Fibroblast of gingiva (primary cell): ENCODE measurements at regions not wholly inside any gene's neighbourhood (a gene's known extent, or its start where the extent isn't known, plus 50 kb on each side); places are given as distances from the start of the nearest gene placed in this dataset.
"Not testable (repeated sequence)": the region's sequence is repeated elsewhere in the genome, so short reads cannot be mapped to it uniquely, and the experiment has no call there.

ENCODE experiments used
- DNase-seq: peaks from one replicate; pipeline ENCODE4 v3.0.0-alpha.2; 2011; ENCODE audit warnings: low read depth

- DNase-seq = no peak
Observed at GRCh38 chr1:48084826-48085225, 87.6 kb upstream of the TRABD2B start.

GRCh38 chr1:48082271-48082962 lies 85.2 kb upstream of the TRABD2B start:
- no peak for DNase-seq

- DNase-seq = peak; percentile 25
Observed at GRCh38 chr1:48080331-48081255, 83.4 kb upstream of the TRABD2B start.

- no peak for DNase-seq
Observed at GRCh38 chr1:48079096-48079495, 81.9 kb upstream of the TRABD2B start.

- no peak for DNase-seq
Observed at GRCh38 chr1:48077795-48078222, 80.6 kb upstream of the TRABD2B start.

GRCh38 chr1:48076017-48076416 lies 78.8 kb upstream of the TRABD2B start:
- no peak for DNase-seq

GRCh38 chr1:48073798-48074530 lies 76.8 kb upstream of the TRABD2B start:
- DNase-seq = no peak

- no peak for DNase-seq
Observed at GRCh38 chr1:48071513-48071912, 74.3 kb upstream of the TRABD2B start.

- no peak for DNase-seq
Observed at GRCh38 chr1:48070396-48070750, 73.2 kb upstream of the TRABD2B start.

GRCh38 chr1:48069662-48070395 lies 72.6 kb upstream of the TRABD2B start:
- DNase-seq = no peak

- DNase-seq = no peak
Observed at GRCh38 chr1:48068206-48068605, 71.0 kb upstream of the TRABD2B start.

- DNase-seq = no peak
Observed at GRCh38 chr1:48066936-48067335, 69.8 kb upstream of the TRABD2B start.

- DNase-seq = not testable (repeated sequence)
Observed at GRCh38 chr1:48064693-48065092, 67.5 kb upstream of the TRABD2B start.

GRCh38 chr1:48062353-48062752 lies 65.2 kb upstream of the TRABD2B start:
- DNase-seq = no peak

GRCh38 chr1:48061162-48062136 lies 64.3 kb upstream of the TRABD2B start:
- peak; percentile 51 for DNase-seq

GRCh38 chr1:48059289-48059688 lies 62.1 kb upstream of the TRABD2B start:
- no peak for DNase-seq

GRCh38 chr1:48058135-48059025 lies 61.2 kb upstream of the TRABD2B start:
- no peak for DNase-seq

- DNase-seq = no peak
Observed at GRCh38 chr1:48057249-48057648, 60.1 kb upstream of the TRABD2B start.

GRCh38 chr1:48055876-48056764 lies 58.9 kb upstream of the TRABD2B start:
- no peak for DNase-seq
